ENCODE measurements at regions not wholly inside any gene's neighbourhood (a gene's known extent, or its start where the extent isn't known, plus 50 kb on each side); places are given as distances from the start of the nearest gene placed in this dataset.

GRCh38 chr3:113158171-113158570 is 53.2 kb upstream of the BOC start:
- no peaks in the 10 kb centered on the region for H3K4me1 Mint-ChIP-seq (ENCODE audit: low read depth)
- no peaks in the 10 kb centered on the region for H3K9me3 Mint-ChIP-seq
- H3K27ac Mint-ChIP-seq: no peak overlapping the region
- H3K27me3 Mint-ChIP-seq (ENCODE audit: low read depth): no peaks in the 10 kb centered on the region
- H3K36me3 Mint-ChIP-seq (ENCODE audit: low read depth): no peaks in the 10 kb centered on the region
- no peak for DNase-seq (ENCODE audit: low spot score)
- H3K4me3 Mint-ChIP-seq: no peak overlapping the region

Measured in T-helper 2 cell treated with Interferon-gamma antibody and Interleukin-4, amounts not matched to agents 5 μg/mL and 100 μg/mL, for 36 hours (primary cell).